HG02970 (cell line): ENCODE measurements at regions not wholly inside any gene's neighbourhood (a gene's known extent, or its start where the extent isn't known, plus 50 kb on each side); places are given as distances from the start of the nearest gene placed in this dataset.

Experiments used
- ATAC-seq: cut with Tn5 transposase; IDR thresholded peaks from one replicate; pipeline ENCODE4 v1.9.1; 2021; ENCODE audit warnings: mild to moderate bottlenecking, moderate library complexity, moderate number of reproducible peaks; ENCODE audit not compliant: unreplicated experiment, low FRiP score

DNA sequence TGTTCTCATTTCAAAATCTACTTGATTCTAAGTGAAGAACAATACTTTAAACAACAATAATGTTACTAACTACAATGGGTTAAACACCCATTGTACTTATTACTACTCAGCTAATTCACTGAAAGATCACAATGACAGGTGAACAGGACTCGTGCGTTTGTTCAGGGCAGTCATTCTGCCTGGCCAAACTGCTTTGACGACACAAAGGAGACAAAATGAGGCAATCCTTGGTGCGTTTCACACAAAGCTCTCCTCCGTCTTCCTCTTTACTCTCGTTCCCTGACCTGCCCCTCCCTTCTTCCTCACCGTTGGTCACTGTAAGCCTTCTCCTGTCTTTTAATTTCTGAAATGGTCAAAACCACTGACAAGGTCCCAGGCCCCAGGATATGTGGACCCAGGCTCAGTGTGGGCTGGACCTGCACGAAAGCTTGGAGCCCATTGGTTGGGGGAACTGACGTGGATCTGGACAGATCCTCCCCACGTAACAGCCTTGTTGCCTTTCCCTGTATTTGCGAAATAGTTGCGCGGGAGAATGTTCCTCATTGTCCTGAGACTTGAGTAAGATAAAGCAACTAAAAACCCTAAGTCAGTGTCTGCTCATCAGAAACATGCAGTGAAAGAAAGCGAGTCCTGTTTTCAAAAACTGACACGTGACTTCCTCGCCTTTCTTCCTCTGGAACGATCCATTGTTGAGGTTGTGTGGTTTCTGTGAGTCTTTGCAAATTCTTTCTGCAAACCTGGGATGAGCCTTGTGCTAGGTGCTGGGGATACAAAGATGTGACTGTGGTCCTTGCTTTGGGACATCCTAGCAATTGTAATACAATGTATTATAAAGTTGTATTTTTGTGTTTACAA, 147.1 kb upstream of the RGMA start:
- ATAC-seq: no peak

GRCh38 chr15:93235269-93235668, 146.3 kb upstream of the RGMA start:
- ATAC-seq: no peak

GRCh38 chr15:93233710-93234109, 144.7 kb upstream of the RGMA start:
- no peak for ATAC-seq

DNA sequence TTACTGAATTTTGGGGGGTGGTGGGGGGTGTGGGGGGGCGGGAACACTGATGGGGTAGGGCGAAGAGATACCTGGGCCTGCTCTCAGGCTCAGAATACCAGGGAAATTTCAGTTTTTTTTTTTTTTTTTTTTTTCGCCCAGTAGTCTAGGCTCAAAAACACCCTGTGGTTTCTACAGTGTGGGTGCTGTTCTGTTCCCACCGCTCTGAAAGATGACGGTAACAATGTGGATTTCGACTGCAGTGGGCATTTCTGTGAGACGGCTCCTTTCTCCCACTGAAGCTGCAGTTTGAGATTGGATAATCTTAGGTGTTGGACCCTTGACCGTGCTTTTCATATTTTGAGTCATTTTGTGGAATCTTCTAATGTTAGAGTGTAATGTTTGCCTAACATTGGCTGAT, 143.8 kb upstream of the RGMA start:
- no peak for ATAC-seq

DNA sequence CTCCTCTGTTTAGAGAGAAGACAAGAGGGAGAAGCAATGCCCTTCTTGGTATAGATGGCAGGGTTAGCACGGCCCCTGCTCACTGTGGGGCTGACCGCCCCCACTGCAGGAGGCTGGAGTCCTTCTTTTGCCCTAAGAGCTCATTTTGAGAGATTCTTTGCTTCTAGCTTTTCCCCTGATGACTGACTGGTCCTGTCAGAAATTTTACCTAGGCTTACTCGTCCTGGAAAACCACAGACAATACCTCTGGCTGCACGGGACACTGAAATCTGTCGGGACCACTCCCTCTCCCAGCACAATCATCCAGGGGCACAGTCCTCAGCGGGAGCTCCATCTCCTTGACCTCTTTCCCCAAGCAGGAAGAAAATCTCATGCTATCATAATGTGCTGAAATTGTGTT, 143.0 kb upstream of the RGMA start:
- no peak for ATAC-seq

GRCh38 chr15:93231261-93231925, 142.4 kb upstream of the RGMA start:
- ATAC-seq: no peak

DNA sequence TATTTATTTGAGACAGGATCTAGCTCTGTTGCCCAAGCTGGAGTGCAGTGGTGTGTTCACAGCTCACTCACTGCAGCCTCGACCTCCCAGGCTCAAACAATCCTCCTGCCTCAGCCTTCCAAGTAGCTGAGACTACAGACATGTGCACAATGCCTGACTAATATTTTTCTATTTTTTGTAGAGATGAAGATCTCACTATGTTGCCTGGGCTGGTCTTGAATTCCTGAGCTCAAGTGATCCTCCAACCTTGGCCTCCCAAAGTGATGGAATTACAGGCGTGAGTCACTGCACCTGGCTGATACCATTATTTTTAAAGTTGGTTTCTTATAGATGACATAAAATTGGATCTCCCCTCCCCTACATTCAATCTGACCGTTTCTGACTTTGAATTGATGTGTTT, 139.5 kb upstream of the RGMA start:
- ATAC-seq: no peak

DNA sequence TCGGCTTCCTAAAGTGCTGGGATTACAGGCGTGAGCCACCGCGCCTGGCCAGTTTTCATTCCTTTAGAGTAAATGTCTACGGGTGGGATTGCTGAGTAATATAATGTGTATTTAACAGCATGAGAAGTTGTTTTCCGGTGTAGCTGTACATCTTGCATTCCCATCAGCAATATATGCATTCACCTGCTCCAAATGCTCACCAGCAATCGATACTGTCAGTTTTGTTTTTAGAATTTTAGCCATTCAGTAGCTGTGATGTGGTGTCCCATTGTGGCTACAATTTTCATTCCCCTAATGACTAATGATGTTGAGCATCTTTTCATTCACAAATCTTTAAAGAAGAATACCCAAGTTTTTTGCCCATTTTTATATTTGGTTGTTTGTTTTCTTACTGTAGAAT, 134.8 kb upstream of the RGMA start:
- ATAC-seq: no peak

GRCh38 chr15:93221759-93222158, 132.7 kb upstream of the RGMA start:
- ATAC-seq: no peak

DNA sequence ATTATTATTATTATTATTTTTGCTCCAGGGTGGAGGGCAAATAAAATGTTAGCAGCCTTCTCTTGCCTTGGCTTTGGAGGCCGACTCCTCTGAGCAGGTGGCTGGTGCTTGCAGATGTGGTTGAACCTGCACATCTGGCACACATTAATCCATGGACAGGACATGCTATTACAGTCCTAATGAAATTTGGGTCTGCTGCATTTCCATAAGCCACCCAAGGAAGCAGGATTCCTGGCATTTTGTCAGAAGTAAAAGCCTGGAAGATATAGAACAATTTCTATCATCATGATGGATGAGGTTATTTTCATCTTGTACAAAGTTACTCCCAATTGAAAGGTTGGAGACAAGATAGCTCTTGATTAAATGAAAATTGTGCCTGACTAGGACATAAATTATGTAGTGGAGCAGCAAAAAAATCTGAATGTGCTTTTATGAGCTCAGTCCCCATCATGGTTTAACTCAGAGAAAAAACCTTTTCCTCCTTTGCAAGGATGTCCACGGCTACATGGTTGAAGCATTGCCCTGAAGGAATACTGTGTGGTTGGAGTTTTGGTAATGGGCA, 130.9 kb upstream of the RGMA start:
- no peak for ATAC-seq

GRCh38 chr15:93217343-93217742, 128.3 kb upstream of the RGMA start:
- no peak for ATAC-seq

DNA sequence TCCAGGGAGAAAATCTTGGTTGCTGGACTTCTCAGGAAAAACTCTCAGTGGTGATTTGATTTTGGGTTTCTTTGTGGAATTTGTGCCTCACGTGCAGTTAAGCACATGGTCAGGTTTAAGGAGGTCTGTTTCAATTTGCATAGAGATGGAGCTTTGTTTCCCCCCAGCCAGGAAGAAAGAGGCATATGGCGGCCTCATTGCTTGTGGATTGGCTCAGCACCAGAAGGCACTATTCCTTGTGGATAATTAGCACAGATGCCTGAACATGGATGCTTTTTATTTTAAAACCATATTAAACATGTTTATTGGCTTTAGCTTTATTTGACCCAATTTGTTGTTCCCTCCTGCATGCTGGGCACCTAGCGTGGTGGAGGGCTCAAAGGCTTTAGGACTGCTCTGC, 125.1 kb upstream of the RGMA start:
- no peak for ATAC-seq

DNA sequence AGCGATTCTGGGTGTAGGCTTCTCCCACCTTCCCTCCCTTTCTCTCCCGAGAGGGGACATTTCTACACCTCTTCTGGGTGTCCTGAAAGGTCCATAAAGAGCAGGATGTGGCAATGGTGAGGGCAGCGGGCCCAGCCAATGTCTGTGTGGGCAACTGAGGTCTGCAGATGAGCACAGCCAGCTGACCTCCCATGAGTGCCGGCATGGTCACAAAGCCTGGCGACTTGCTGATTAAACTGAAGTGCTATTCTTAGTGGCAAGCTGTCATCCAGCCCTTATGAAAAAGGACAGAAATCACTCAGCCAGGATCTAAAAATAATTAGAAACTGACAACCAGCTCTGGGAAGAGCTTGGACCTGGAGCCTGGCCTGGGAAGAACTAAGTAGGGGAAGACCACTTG, 124.3 kb upstream of the RGMA start:
- ATAC-seq: no peak

GRCh38 chr15:93212578-93212977, 123.6 kb upstream of the RGMA start:
- ATAC-seq: no peak

- ATAC-seq: no peak
Observed at GRCh38 chr15:93210995-93211394, 122.0 kb upstream of the RGMA start.

DNA sequence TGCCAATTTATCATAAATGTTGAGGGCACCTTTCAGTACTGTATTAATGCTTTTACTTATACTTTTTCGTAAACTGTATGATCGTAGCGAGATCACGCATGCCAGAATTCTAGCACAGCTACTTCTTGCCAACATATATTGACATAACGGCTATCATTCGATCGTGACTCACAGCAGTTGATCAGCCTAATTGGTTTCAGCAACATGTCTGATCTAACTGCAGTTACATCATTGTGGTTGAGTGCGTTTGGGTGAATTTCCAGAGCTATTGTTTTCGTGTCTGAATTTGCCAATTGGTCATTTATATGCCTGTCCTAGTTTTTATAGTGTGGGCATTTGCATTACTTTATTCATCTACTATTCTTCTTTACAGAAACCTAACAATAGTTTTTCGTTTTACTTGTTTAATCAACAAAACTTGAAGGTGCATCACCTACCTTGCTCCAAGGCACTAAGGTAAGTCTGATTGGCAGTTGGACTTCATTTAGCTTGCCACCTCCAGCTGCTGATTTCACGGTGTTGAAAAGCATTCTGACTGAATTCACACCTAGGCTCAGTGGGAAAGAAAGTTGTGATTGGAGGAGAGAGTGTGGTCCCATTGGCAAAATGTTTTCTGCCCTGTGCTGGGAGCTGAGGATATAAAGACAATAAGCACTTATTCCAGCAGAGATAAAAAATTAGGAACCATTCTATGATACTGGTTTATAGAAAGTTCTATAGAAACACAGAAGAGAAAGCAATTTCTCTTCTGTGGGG, 120.9 kb upstream of the RGMA start:
- ATAC-seq: no peak

DNA sequence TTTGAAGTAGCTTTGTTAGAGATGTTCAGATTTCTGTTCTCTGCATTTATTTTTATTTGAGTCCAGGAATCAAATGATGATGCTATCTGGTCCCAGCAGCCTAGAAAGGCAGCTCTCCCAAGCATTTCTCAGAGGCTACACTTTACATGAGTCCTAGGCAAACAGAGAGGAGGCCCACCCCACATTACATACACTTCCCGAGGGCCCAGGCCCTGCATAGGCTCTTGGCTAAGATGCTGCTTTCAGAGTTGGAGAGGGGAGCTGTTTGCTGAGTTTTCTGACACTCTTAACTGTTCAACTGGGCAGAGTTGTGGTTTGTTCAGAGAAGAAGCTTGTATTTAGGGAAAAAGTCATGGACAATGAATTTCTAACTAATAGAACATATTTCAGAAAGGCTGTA, 117.9 kb upstream of the RGMA start:
- ATAC-seq: no peak

- no peak for ATAC-seq
Observed at GRCh38 chr15:93205413-93205812, 116.4 kb upstream of the RGMA start.

GRCh38 chr15:93203036-93203435, 114.0 kb upstream of the RGMA start:
- no peak for ATAC-seq

DNA sequence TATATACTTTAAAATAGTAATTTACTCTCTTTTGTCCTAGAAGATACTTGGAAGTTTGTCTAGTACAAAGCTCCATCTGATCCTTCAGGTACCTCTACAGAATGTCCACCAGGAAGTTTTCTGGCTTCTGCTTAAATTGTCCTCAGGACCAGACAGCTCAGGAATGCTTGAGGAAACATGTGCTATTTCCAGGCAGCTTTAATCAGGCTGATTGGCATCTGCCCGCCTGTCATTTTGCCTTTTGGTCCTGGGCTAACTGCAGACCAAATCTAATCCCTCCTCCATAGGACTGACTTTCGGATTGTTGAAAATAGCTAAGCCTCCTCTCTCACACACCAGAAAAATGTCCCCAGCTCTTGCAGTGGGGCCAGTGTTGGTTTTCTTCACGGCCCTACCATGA, 113.4 kb upstream of the RGMA start:
- ATAC-seq: no peak

DNA sequence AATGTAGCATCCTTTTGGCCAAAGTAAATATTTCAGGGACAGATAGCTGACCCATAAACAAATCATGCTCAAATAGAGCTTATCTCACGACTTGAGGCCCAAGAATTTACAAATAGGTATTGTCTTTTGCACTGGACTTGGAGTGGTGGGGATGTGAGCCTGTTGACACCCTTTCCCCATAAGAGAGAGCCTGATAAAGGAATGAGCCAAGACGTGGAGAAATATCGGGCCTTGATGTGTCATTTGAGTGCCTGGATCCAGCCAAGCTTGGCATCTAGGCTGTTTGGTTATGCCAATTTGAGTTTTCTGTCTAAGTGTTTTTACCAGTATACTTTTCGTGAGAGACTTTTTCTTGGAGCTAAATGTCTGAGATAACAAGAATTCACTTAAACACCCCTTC, 112.9 kb upstream of the RGMA start:
- ATAC-seq: no peak
